ENCODE measurements at regions not wholly inside any gene's neighbourhood (a gene's known extent, or its start where the extent isn't known, plus 50 kb on each side); places are given as distances from the start of the nearest gene placed in this dataset.
"Not testable (repeated sequence)": the region's sequence is repeated elsewhere in the genome, so short reads cannot be mapped to it uniquely, and the experiment has no call there.

DNA sequence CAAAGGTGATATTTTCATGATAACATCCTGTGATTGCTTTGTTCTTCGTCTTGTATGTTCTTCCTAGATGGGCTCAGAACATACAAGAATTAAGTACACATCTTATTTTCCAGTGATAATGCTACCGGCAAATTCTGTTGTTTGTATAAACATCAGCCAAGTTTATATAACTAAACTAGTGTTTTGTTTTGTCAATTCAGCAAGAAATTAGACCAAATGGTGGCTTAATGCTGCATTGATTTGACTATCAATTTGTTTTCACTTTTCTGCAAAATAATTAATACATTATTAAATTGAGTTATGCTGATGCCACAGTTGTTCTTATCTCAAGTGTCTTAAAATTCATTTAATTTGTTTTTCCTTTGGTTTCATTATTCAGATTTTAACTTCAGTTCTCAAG is 177.7 kb downstream of the OR4F29 start:
- H3K9me3 Mint-ChIP-seq (ENCODE audit: unreplicated experiment); DNase-seq; H3K36me3 Mint-ChIP-seq (ENCODE audit: unreplicated experiment); H3K4me1 Mint-ChIP-seq (ENCODE audit: low read depth, unreplicated experiment); H3K27me3 Mint-ChIP-seq (ENCODE audit: unreplicated experiment); H3K4me3 Mint-ChIP-seq (ENCODE audit: unreplicated experiment); H3K27ac Mint-ChIP-seq (ENCODE audit: unreplicated experiment): not testable (repeated sequence)

DNA sequence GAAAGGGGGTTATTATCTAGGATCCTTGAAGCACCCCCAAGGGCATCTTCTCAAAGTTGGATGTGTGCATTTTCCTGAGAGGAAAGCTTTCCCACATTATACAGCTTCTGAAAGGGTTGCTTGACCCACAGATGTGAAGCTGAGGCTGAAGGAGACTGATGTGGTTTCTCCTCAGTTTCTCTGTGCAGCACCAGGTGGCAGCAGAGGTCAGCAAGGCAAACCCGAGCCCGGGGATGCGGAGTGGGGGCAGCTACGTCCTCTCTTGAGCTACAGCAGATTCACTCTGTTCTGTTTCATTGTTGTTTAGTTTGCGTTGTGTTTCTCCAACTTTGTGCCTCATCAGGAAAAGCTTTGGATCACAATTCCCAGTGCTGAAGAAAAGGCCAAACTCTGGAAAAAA is 183.7 kb downstream of the OR4F29 start:
- peak; percentile 90 for DNase-seq
- not testable (repeated sequence) for H3K27ac Mint-ChIP-seq (ENCODE audit: unreplicated experiment)

More for the DNA sequence above, 183.7 kb downstream of the OR4F29 start:
- H3K4me3 Mint-ChIP-seq (ENCODE audit: unreplicated experiment); H3K4me1 Mint-ChIP-seq (ENCODE audit: low read depth, unreplicated experiment); H3K36me3 Mint-ChIP-seq (ENCODE audit: unreplicated experiment); H3K27me3 Mint-ChIP-seq (ENCODE audit: unreplicated experiment); H3K9me3 Mint-ChIP-seq (ENCODE audit: unreplicated experiment): not testable (repeated sequence)
- TF ChIP-seq, protein P1, sequence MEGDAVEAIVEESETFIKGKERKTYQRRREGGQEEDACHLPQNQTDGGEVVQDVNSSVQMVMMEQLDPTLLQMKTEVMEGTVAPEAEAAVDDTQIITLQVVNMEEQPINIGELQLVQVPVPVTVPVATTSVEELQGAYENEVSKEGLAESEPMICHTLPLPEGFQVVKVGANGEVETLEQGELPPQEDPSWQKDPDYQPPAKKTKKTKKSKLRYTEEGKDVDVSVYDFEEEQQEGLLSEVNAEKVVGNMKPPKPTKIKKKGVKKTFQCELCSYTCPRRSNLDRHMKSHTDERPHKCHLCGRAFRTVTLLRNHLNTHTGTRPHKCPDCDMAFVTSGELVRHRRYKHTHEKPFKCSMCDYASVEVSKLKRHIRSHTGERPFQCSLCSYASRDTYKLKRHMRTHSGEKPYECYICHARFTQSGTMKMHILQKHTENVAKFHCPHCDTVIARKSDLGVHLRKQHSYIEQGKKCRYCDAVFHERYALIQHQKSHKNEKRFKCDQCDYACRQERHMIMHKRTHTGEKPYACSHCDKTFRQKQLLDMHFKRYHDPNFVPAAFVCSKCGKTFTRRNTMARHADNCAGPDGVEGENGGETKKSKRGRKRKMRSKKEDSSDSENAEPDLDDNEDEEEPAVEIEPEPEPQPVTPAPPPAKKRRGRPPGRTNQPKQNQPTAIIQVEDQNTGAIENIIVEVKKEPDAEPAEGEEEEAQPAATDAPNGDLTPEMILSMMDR (IDR thresholded peaks at IDR 0.05; ENCODE audit: partially characterized antibody, unreplicated experiment), result peak; percentile 28
